ENCODE measurements at regions not wholly inside any gene's neighbourhood (a gene's known extent, or its start where the extent isn't known, plus 50 kb on each side); places are given as distances from the start of the nearest gene placed in this dataset.

DNA sequence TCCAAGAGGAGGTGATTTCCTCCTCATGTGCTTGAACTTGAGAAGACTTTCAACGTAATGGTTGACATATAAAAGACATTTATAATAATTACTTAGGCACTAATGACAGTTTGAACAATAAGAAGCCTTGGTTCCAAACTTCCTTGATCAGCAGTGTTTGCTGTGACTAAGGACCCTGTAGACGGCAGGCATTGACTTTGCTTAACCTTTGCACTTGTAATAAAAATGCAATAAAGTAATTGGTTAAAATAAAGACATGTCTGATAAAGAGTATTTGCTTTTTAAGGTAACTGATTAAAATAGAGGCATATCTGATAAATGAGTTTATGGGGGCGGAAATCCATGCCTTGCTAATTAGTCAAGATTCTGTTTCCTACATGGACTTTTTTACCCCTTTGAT is 82.2 kb upstream of the ST8SIA3 start:
- TF ChIP-seq EZH2phosphoT487 (IDR thresholded peaks at IDR 0.05; ENCODE audit: insufficient read depth, low read depth), result no peak
- no peak for TF ChIP-seq EZH2 (IDR thresholded peaks at IDR 0.05; ENCODE audit: insufficient read depth, poor library complexity, severe bottlenecking)

Data from GM23248 (cell line).